HG03280 (cell line): ENCODE measurements at regions not wholly inside any gene's neighbourhood (a gene's known extent, or its start where the extent isn't known, plus 50 kb on each side); places are given as distances from the start of the nearest gene placed in this dataset.

ENCODE experiments used
- ATAC-seq: cut with Tn5 transposase; IDR thresholded peaks from one replicate; pipeline ENCODE4 v1.9.1; 2021; ENCODE audit warnings: mild to moderate bottlenecking, moderate library complexity; ENCODE audit not compliant: unreplicated experiment

DNA sequence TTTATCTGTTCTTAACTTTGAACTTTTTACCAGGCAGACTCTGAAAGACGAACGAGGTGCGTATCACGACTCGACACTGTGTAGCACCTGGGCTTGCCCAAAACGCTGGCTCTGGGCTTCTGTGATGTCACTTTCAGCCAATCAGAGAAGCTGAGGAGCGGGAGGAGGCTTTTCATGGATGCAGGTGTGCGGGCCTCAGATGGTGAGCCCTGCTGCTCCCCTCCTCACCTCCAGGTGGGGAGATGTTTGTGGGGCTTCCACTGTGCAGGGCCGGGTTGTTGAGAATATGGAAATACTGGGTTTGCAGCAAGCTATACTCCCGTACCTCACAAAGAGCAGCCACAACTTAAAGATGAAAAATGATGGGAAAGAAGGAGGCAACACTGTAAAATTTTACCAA, 246.3 kb downstream of the IRX2 start:
- no peak for ATAC-seq

DNA sequence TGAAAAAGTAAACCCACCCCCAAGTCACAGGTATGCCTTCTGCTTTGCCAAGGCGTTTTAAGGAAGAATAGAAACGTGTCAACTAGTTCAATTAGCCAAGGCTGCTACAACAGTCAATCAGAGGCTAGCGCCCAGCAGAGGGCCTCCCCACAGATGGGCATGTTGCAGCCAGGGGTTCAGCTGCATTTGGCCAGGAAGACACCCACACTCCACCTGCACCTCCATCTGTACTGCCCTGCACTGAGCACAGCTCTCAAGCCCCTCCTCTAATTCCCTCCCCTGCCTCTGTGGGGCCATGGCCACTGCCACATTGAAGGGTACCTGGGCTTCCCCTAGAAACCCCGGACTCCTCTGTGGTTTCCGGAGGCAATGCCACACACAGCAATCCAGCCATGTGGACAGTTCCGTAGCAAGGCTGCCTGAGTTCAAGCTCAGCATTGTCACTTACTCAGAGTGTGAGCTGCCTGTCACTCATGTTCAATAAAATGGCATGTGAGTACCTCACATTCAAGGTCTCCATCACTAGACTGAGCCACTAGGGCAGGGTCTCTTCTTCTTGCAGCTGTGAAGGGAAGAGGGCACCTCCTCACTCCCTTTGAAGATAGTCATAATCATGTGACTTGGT, 248.4 kb downstream of the IRX2 start:
- no peak for ATAC-seq

DNA sequence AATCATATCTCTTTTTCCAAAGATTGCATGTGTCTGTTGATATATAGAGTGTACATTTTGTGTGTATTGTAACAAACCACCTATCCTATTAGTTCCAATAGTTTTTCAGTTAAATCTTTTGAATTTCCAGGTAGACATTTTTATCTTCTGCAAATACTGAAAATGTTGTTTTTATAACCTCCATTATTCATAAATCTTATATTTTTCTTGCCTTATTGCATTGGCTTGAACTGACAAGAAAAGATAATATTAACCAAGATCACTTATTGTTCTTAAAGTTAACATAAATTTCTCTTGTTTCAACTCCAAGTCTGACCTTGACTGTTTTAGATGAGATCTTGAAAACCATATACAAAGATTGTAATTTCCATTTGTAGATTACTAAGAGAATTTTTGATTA, 251.6 kb downstream of the IRX2 start:
- no peak for ATAC-seq

DNA sequence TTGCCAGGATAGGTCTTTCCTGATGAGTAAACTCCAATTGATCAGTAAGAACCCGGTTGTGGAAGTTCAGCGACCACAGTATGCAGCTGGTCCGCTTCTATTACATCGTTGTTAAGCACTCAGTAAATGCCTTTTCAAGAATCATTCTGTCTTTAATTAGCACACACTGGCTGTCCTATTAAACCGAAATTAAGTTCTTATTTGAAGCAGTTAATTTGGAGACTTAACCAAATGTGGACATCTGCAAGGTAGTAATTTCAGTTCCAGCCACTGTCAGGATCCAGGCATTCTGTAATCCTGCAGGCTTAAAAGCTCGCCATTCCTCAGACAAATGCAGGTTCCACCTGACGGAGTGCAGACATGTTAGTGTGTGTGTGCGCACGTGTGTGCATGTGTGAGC, 254.6 kb downstream of the IRX2 start:
- ATAC-seq = no peak

DNA sequence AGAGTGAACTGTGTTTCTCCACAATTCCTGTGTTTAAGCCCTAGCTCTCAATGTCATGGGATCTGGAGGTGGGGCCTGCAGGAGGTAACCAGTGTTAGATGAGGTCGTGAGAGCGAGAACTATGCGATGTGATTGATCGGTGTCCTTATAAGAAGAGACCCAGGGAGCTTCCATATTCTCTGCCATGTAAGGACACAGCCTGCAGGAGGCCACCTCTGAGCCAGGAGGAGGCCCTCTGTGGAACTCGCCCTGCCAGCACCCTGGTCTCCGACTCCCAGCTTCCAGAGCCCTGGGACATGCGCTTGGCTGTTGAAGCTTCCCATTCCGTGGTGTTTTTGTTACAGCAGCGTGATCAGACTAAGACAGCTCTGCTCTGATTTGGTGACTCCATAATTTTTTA, 255.4 kb downstream of the IRX2 start:
- ATAC-seq = no peak

DNA sequence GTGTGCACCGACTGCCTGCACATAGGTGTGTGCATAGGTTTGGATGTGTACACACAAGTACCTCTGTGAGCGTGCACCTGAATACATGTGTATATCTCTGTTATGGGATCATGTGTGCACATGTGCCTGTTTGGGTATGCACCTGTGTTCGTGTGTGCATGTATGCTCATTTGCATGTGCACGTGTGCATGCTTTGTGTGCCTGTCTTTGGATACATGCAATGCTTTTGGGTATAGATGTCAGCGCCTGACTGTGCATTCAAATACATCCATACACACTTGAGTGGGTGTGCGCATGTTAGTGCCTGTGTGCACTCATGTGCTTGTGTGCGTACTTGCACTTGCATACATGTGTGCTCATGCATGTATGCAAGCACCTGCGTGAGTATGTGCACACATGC, 258.1 kb downstream of the IRX2 start:
- ATAC-seq = no peak

DNA sequence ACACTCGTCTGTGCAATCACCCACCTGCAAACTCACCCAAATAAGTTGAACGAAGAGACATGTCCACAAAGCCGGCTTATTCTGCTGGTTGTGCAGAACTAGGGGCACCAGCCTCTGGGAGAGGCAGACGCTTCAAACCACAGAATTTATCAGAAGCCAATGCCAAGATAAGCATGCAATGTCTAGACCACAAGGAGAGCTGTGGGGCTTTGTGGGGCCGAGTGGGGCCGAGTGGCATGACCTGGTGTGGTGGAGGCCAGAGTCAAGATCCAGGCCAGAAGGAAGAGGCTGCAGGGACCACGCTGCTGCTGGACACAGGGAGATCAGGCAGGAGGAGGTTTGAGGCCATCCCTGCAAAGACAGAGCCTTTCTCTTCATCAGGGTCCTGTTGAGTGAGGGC, 259.0 kb downstream of the IRX2 start:
- no peak for ATAC-seq

DNA sequence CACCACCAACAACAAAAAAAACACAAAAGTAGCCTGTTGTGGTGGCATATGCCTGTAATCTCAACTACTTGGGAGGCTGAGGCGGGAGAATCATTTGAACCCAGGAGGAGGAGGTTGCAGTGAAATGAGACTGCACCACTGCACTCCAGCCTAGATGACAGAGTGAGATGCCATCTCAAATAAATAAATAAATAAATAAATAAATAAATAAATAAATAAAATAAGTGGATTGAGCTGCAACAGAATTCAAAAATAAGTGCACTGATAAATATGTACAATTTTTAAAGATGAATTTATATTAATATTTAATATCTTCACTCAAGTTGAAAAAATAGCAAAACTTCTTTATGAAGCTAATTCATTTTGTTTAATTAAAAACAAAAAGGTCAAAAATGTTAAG, 259.6 kb downstream of the IRX2 start:
- ATAC-seq = no peak

DNA sequence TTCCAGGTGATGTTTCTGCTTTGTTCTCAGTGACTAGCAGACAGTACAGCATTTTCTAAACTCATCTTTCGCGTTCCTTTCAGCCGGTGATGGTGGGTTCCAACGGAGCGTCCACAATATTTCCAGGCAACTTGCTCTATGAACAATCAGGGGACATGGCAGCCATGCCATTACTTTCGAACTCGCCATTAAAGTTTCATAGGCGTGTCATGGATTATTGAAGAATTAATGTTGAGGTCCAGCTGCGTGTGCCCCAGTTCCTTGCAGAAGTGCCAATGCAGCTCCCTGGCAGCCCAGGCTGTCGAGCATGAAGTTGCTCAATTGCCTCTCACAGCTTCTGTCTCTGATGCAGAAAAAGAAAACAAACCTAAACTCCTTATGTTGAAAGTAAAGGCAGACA, 262.2 kb downstream of the IRX2 start:
- ATAC-seq = no peak

DNA sequence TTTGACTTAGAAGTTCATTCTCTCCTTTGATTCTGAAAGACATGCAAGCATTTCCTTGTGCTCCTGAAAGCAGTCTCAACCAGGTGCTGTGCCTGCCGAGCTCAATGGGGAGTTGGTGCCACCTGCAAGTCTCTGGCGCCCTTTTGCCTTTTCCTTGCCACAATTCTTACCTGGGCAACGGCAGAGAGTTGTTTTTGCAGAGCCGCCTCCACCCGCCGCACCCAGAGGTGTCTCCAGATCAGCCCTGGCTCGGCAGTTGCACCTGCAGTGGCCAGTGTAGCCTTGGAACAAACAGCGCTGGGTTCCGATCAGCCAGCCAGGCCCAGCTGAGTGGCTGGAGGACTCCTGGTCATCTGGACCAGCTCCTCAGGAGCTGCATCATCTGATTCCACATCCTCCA, 262.9 kb downstream of the IRX2 start:
- ATAC-seq = no peak

DNA sequence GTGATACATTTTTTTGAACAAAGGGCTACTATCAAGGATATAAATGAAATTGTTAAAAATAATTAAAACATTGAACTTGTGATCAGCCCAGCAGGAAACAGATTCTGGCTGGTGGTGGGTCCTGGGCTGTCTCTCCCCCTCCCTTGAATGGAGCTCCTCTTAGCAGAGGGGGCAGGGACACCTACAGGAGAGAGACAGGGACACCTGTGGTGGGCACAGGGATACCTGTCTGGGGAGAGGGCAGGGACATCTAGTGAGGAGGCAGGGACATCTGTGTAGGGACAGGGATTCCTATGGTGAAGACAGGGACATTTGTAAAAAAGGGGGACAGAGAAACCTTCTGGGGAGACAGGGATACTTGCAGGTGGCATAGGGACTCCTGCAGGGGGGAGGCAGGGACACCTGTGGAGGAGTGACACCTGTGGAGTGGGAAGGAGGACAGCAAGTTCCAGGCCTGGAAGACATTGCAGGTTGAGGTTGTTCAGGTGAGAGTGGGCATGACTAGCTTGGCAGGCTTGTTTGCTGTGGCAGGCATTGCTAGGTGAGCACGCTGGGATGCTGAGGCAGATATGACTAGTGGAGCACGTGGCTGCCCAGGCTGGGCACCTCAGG, 264.2 kb downstream of the IRX2 start:
- no peak for ATAC-seq

DNA sequence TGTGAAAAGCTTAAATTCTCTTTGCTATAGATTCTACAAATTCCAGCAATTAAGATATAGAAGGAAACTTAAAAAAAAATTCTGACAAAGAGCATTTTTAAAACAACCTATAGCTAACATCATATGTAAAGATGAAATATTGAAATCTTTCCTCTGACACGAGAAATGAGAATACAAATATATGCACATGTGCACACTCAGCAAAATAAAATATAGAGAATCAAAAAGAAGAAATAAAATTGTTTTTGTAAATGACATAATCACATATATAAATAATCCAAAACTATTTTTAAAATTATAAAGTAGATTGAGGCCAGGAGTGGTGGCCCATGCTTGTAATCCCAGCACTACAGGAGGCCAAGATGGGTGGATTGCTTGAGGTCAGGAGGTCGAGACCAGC, 265.1 kb downstream of the IRX2 start:
- no peak for ATAC-seq

DNA sequence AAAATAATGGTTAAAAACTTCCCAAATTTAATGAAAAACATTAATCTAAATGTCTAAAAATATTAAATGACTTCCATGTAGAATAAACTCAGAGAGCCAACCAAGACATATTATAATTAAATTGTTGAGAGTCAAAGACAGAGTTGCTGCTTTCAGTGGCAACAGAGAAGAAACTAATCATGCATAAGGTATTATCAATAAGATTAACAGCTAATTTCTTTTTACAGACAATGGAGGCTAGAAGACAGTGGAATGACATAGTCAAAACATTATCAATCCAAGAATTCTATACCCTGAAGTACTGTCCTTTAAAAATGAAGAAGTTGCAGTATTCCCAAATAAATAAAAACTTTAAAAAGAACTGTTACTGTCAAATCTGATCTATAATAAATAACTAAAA, 268.7 kb downstream of the IRX2 start:
- ATAC-seq = no peak

DNA sequence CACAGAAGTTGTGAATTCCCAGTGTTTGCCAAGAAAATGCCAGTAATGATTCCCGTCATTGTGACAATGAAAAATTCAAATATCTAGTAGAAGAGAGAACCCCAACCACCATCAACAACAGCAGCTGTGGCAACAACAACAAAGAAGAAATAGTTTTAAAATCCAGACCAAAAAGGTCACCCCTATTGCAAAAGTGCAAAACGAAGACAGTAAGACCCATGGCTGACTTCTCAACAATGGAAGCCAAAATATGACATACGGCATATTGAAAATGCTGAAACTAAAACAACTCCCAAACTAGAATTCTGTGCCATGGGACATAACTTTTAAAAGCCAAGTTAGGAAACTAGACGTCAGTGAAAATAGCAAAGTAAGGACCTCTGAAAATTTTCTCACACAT, 270.6 kb downstream of the IRX2 start:
- no peak for ATAC-seq

DNA sequence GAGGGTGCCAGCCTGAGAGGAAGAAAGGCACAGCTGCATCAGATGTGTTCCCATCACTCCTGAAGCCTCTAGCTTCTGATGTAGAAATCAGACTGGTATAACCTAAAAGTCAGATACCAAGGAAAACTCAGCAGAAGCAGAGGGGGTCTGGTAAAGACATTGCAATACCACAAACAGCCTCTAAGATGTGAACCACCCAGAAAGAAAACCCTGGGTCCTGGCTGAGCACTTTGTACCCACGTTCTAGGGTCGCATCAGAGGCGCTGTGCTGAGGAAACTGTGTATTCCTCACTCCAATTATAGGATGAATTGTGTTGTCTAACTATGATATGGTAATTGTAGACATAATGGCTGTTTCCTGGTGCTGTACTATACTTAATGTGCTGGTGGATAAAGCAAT, 275.6 kb downstream of the IRX2 start:
- ATAC-seq = no peak

DNA sequence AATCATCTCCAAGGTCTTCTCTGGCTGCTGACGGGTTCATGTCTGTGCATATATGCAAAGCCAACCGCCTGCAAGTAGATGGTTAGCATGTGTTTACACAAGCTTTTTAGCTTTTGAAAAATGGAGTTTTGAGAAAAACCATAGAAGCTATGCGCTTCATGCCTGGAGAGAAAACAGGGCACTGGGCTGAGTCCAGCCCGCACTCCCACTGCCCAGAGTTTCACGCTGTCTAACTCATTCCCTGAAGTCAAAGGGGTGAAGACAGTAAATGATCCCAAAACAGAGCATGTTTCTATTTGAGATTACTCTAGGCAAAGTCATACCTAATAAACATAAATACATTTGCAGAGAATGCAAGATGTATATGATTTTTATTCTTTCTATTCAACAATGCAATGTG, 278.8 kb downstream of the IRX2 start:
- ATAC-seq = no peak

DNA sequence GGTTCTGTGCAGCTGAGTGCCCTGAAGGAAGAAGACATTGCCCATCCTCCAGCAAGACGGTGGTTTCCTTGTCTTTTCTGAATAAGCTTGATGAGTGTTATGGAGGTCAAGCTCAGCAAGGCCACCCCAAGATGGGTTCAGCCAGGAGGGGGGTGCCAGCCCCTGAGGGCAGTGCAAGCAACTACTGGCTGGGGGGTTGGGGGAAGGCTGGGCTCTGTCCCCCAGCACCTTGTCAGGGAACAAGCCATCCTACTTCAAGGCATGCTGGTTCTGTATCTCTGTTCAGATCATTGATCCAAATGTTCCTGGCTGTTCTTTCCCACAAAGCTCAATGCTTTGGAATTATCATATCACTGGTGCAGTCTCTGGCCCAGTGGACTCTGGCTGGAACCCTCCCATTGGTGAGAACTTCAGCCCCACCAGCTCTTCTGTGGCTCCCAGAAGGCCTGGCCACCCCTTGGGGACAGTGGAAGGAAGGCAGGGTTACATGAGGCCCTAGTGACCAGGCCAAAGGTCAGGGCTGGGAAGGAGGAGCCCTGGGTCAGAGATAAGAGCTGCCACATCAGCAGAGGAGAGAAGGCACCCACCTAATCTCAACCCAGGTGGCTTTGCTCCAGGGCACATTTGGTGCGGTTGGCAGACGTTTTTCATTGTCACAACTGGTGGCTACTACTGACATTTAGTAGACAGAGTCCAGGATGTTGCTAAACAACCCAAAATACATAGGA, 280.2 kb downstream of the IRX2 start:
- no peak for ATAC-seq

DNA sequence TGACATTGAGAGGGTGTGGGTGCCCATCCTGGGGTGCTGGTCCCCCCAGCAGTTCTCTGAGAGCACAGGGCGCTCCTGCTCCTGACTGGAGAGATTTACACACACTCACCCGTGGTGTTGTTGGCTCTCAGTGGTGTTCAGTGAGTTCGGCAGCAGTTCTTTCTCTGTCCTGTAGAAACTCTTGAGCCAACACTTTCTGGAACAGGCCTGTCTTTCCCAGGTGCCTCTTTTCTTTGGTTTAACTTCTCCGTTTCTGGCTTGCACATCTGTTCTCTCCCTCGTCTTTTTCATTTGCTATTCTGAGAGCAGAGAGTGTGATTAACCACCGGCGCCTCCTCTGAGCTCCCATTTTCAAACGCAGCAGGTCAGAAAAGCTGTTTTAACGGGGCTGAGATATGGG, 284.5 kb downstream of the IRX2 start:
- no peak for ATAC-seq

DNA sequence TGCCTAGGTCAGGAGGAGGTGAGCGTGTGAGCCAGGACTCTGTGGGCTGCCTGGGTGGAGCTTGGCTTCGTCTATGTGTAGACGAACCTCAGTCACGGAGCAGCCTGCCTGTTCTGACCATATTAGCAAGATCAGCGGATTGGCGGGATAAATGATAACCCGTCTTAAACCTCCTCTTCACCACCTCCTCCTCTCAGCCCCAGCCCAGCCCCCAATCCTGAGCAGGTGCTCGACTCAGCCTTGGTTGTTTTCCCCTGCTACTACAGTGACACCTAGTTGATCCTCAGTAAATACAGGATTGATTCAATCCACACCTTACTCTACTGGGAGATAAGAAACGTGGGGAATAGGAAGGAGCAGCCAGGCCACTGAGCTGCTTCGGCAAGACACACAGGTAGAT, 286.1 kb downstream of the IRX2 start:
- no peak for ATAC-seq

DNA sequence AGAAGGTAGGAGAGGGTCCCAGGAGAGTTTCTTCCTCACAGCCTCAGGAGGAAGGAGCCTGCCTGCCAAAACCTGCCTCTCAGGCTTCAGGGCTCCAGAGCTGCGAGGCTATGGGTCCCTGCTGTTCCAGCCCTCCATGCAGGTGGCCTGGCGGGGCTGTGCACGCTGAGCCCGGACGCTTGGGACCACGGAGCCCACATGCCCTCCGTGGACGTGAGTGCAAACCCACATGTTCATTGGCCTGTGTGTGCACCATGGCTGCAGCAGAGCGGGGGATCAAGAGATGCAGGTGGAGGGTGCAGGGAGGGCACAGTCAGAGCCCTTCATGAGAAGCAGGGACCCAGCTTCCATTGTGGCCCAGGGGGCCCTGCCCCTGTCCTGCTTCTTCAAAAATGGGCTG, 287.3 kb downstream of the IRX2 start:
- ATAC-seq = no peak

DNA sequence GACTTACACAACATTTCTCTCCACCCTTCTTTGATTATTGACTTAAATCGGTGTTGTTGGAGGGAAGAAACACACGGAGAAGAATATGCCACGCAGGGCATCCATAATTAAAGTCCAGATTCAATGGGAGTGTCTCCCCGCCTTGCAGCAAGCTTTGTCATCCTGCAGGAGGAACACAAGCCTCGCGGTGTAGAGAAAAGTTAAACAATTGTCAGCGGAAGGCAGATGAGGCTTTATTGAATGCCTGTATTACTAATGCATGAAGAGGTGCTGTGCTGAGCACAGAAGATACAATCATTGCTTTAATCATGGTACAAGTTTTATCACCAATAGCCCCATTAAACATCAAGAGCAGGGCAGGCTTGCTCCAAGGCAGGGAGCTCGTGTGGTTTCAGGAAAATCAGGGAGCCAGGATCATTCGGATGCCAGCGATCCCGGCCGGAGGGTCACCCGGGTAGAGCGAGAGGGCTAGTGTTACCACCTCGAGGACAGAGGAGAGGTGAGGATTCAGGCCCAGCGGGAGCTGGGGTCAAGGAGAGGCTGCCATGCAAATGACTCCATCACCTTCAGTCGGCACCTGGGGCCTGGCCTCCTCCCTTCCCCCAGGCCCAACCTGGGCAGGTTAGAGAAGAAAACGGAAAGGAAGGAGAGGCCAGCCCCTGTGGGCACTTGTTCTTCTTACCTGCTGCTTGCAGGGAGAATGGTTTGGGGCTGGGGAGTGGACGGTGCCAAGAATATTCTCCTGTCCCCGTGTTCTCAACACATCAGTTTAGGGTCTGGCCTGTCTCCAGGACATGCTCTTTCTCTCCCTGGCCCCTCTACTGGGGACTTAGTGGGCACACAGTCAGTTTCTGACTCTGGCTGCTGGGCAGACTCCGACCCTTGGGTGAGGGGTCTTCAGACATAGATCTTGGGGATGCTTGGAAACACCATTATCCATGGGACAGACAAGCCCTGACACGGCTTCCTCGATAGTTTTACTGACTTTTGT, 289.5 kb downstream of the IRX2 start:
- ATAC-seq = no peak
